ENCODE measurements at regions not wholly inside any gene's neighbourhood (a gene's known extent, or its start where the extent isn't known, plus 50 kb on each side); places are given as distances from the start of the nearest gene placed in this dataset.

- TF ChIP-seq CTCF (IDR thresholded peaks at IDR 0.05) (no peak), POLR2A (IDR thresholded peaks at IDR 0.05) (no peak)
These were observed 436.2 kb downstream of the BRD1 start for GRCh38 chr22:49391436-49391835.

Data from heart left ventricle (tissue), 13 donors.